T-helper 1 cell treated with Interleukin-12 subunit alpha and Interleukin-12 subunit beta and Interleukin-4 antibody, amounts not matched to agents 30 μg/mL and 1 μg/mL, for 36 hours (primary cell): ENCODE measurements at regions not wholly inside any gene's neighbourhood (a gene's known extent, or its start where the extent isn't known, plus 50 kb on each side); places are given as distances from the start of the nearest gene placed in this dataset.

Source experiments
- H3K27ac Mint-ChIP-seq: one replicate; pipeline ENCODE4 v1.8.0; 2021; ENCODE audit warnings: mild to moderate bottlenecking, mixed read lengths
- H3K27me3 Mint-ChIP-seq: one replicate; pipeline ENCODE4 v1.8.0; 2021; ENCODE audit warnings: low read depth, mixed read lengths
- H3K36me3 Mint-ChIP-seq: one replicate; pipeline ENCODE4 v1.8.0; 2021; ENCODE audit warnings: low read depth, mixed read lengths
- H3K4me1 Mint-ChIP-seq: one replicate; pipeline ENCODE4 v1.8.0; 2021; ENCODE audit warnings: low read depth, mixed read lengths
- H3K4me3 Mint-ChIP-seq: one replicate; pipeline ENCODE4 v1.8.0; 2021; ENCODE audit warnings: mild to moderate bottlenecking, moderate library complexity, mixed read lengths
- H3K9me3 Mint-ChIP-seq: one replicate; pipeline ENCODE4 v1.8.0; 2021; ENCODE audit warnings: mixed read lengths

GRCh38 chr2:173578404-173579107, 223.9 kb downstream of the CDCA7 start:
- Mint-ChIP-seq H3K27ac (no peak overlapping the region), H3K4me3 (no peak overlapping the region), H3K36me3 (no peaks in the 10 kb centered on the region), H3K27me3 (peaks cover 9% of the 10 kb centered on the region), H3K4me1 (no peaks in the 10 kb centered on the region), H3K9me3 (no peaks in the 10 kb centered on the region)

GRCh38 chr2:173580351-173580750, 225.7 kb downstream of the CDCA7 start:
- Mint-ChIP-seq H3K4me1 (no peaks in the 10 kb centered on the region), H3K4me3 (no peak overlapping the region), H3K36me3 (no peaks in the 10 kb centered on the region), H3K9me3 (no peaks in the 10 kb centered on the region), H3K27ac (no peak overlapping the region), H3K27me3 (peaks cover 9% of the 10 kb centered on the region)

- Mint-ChIP-seq H3K4me1 (no peaks in the 10 kb centered on the region), H3K4me3 (no peak overlapping the region), H3K36me3 (no peaks in the 10 kb centered on the region), H3K27me3 (peaks cover 9% of the 10 kb centered on the region), H3K9me3 (no peaks in the 10 kb centered on the region), H3K27ac (no peak overlapping the region)
These were observed 226.3 kb downstream of the CDCA7 start for GRCh38 chr2:173580956-173581355.

DNA sequence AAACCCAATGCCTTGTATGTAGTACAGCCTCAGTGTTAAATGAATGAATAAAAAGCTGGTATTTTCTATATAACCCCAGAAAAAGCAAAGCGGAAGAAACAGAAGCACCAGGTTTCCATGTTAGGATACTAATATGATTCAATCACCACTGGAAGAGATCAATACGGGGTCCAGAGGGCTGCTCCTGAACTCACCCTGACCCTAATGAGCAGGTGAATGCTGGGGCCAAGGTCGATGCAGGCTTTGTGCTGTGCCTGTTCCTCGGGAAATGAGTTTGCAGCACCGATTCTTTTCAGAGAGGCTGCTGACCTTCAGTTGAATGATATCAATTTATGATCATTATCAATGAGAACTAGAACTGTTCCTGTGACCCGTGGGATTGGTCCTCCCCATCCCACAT, 228.5 kb downstream of the CDCA7 start:
- Mint-ChIP-seq H3K36me3 (no peaks in the 10 kb centered on the region), H3K27me3 (peaks cover 12% of the 10 kb centered on the region), H3K4me3 (no peak overlapping the region), H3K27ac (no peak overlapping the region), H3K4me1 (no peaks in the 10 kb centered on the region), H3K9me3 (no peaks in the 10 kb centered on the region)

- Mint-ChIP-seq H3K4me3 (no peak overlapping the region), H3K27me3 (peaks cover 12% of the 10 kb centered on the region), H3K4me1 (no peaks in the 10 kb centered on the region), H3K27ac (no peak overlapping the region), H3K36me3 (no peaks in the 10 kb centered on the region), H3K9me3 (no peaks in the 10 kb centered on the region)
These were observed 229.3 kb downstream of the CDCA7 start for GRCh38 chr2:173584000-173584399.

- Mint-ChIP-seq H3K4me1 (no peaks in the 10 kb centered on the region), H3K36me3 (no peaks in the 10 kb centered on the region), H3K4me3 (no peak overlapping the region), H3K27me3 (peaks cover 12% of the 10 kb centered on the region), H3K9me3 (no peaks in the 10 kb centered on the region), H3K27ac (no peak overlapping the region)
These were observed 230.2 kb downstream of the CDCA7 start for GRCh38 chr2:173584676-173585458.

- Mint-ChIP-seq H3K27me3 (peaks cover 3% of the 10 kb centered on the region), H3K36me3 (no peaks in the 10 kb centered on the region), H3K4me1 (no peaks in the 10 kb centered on the region), H3K9me3 (peaks cover 6% of the 10 kb centered on the region), H3K4me3 (no peak overlapping the region), H3K27ac (no peak overlapping the region)
These were observed 234.3 kb downstream of the CDCA7 start for GRCh38 chr2:173588931-173589369.

DNA sequence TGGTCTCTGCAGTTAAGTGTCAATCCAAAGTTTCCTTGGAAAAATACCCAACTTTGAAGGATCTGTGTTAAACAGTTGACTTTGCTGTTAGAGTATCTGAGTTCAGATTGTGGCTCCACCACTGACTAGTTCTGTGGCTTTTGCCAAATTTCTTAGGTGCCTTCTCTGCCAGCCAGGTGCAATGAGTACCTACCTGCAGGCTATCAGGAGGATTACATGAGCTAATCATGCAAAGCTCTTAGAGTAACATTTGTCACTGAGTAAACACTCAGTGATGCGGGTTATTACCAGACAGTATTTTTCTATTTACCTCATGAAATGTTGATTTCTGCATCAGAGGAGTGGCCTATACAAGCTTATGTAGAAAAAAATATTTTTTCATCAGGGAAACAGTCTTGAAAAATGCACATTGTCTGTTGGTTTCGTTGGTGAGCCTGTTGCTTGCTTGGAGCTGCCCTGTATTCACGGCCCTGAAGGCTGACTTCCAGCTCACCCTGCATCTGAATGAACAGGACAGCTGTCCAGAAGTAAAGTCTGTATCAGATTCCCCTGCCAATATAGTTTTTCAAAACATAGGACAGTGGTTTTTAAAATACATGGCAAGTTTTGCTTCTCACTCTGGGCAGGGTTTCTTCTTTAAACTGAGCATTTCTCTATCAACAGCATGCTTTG, 235.1 kb downstream of the CDCA7 start:
- no peak overlapping the region for H3K4me3 Mint-ChIP-seq
- H3K9me3 Mint-ChIP-seq, result peaks cover 6% of the 10 kb centered on the region
- H3K27me3 Mint-ChIP-seq, result peaks cover 3% of the 10 kb centered on the region
- no peak overlapping the region for H3K27ac Mint-ChIP-seq
- H3K4me1 Mint-ChIP-seq, result no peaks in the 10 kb centered on the region
- no peaks in the 10 kb centered on the region for H3K36me3 Mint-ChIP-seq

- peaks cover 3% of the 10 kb centered on the region for H3K27me3 Mint-ChIP-seq
- H3K27ac Mint-ChIP-seq, result no peak overlapping the region
- no peaks in the 10 kb centered on the region for H3K4me1 Mint-ChIP-seq
- no peaks in the 10 kb centered on the region for H3K36me3 Mint-ChIP-seq
- peaks cover 6% of the 10 kb centered on the region for H3K9me3 Mint-ChIP-seq
- no peak overlapping the region for H3K4me3 Mint-ChIP-seq
These were observed 235.7 kb downstream of the CDCA7 start for GRCh38 chr2:173590276-173590861.

DNA sequence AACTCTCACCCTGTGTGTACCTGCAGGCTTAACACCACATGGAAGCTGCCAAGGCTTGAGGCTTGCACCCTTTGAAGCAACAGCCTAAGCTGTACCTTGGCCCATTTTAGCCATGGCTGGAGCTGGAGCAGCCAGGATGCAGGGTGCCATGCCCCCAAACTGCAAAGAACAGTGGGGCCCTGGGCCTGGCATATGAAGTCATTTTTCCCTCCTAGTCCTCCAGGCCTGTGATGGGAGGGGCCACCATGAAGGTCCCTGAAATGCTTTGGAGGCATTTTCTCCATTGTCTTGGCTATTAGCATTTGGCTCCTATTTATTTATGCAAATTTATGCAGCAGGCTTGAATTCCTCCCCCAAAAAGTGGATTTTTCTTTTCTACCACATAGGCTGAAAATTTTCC, 238.4 kb downstream of the CDCA7 start:
- Mint-ChIP-seq H3K4me1 (no peaks in the 10 kb centered on the region), H3K27ac (no peak overlapping the region), H3K27me3 (peaks cover 4% of the 10 kb centered on the region), H3K36me3 (no peaks in the 10 kb centered on the region), H3K4me3 (no peak overlapping the region), H3K9me3 (peaks cover 6% of the 10 kb centered on the region)

GRCh38 chr2:173596244-173596643, 241.6 kb downstream of the CDCA7 start:
- Mint-ChIP-seq H3K27ac (no peak overlapping the region), H3K36me3 (no peaks in the 10 kb centered on the region), H3K9me3 (peaks cover 6% of the 10 kb centered on the region), H3K27me3 (peaks cover 7% of the 10 kb centered on the region), H3K4me1 (no peaks in the 10 kb centered on the region), H3K4me3 (no peak overlapping the region)

- Mint-ChIP-seq H3K36me3 (no peaks in the 10 kb centered on the region), H3K4me1 (no peaks in the 10 kb centered on the region), H3K27me3 (peaks cover 7% of the 10 kb centered on the region), H3K27ac (no peak overlapping the region), H3K4me3 (no peak overlapping the region), H3K9me3 (peaks cover 2% of the 10 kb centered on the region)
These were observed 243.9 kb downstream of the CDCA7 start for GRCh38 chr2:173598525-173598924.

- H3K27me3 Mint-ChIP-seq, result peaks cover 7% of the 10 kb centered on the region
These were observed 245.2 kb downstream of the CDCA7 start for GRCh38 chr2:173599821-173600359.

GRCh38 chr2:173602153-173602795, 247.6 kb downstream of the CDCA7 start:
- no peaks in the 10 kb centered on the region for H3K9me3 Mint-ChIP-seq
- no peaks in the 10 kb centered on the region for H3K36me3 Mint-ChIP-seq
- peaks cover 17% of the 10 kb centered on the region for H3K27me3 Mint-ChIP-seq
- no peak overlapping the region for H3K4me3 Mint-ChIP-seq
- H3K27ac Mint-ChIP-seq, result no peak overlapping the region
- H3K4me1 Mint-ChIP-seq, result no peaks in the 10 kb centered on the region

More at GRCh38 chr2:173599821-173600359, 245.2 kb downstream of the CDCA7 start:
- Mint-ChIP-seq H3K27ac (no peak overlapping the region), H3K9me3 (no peaks in the 10 kb centered on the region), H3K4me1 (no peaks in the 10 kb centered on the region), H3K36me3 (no peaks in the 10 kb centered on the region), H3K4me3 (no peak overlapping the region)
